HG03442 (cell line): ENCODE measurements at regions not wholly inside any gene's neighbourhood (a gene's known extent, or its start where the extent isn't known, plus 50 kb on each side); places are given as distances from the start of the nearest gene placed in this dataset.
A peak's percentile ranks its signal among the peaks of the same experiment; 100 is the strongest.

Source experiments
- ATAC-seq: cut with Tn5 transposase; IDR thresholded peaks from one replicate; pipeline ENCODE4 v1.9.1; 2021; ENCODE audit warnings: mild to moderate bottlenecking, moderate library complexity; ENCODE audit not compliant: unreplicated experiment

DNA sequence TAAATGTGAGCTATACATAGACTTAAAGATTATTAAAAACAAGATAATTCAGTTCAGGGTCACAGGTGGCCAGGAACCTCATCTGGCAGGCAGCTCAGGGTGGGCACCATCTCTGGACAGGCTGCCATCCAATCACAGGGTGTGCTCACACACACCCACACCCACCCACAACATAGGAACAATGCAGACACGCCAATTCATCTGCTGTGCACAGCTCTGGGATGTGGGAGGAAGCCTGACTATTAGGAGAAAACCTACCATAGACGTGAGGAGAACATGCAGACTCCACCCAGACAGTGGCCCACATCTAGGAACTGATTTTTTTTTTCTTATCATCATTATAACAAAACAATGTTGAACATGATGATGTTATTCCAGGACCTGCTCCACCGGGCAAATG lies 286.7 kb downstream of the PRL start:
- no peak for ATAC-seq

GRCh38 chr6:22015216-22015615 lies 281.6 kb downstream of the PRL start:
- no peak for ATAC-seq

DNA sequence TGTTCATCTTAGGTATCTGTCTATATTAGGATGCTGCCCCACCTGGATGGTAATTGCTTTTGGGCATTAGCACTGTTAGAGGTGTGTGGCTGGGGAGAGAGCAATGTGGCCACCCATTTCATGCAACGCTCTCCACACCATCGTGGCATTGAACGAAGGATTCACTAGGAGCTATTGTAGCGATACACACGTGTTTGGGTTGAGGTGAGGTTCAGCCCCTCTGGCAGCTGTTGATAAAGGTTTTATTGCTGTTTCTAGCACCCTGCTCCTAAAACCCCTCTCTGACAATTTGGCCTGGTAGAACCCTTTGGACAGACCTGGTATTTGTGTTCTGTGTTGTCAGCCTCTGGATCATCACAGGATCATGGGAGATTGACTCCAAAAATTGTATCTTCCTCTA lies 280.9 kb downstream of the PRL start:
- no peak for ATAC-seq

DNA sequence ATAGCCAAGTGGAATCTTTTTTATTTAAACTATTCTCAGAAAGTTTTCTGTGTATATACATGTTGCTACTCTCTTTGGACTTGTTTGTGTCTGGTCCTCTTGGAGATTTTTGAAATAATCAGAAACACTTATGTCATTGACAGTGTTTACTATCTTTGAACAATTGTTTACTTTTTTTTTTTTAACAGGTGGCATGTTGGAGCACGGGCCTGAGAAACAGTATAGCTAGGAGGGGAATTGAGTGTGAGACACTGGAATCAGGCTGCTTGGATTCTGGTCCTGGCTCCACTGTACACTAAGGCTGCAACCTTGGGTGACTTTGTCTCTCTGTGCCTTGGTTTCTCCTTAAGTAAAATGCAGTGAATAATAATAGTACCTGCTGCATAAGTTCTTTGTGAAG lies 279.6 kb downstream of the PRL start:
- no peak for ATAC-seq

- ATAC-seq: no peak
These were observed 279.1 kb downstream of the PRL start for GRCh38 chr6:22017766-22018165.

- ATAC-seq: no peak
These were observed 277.0 kb downstream of the PRL start for GRCh38 chr6:22019857-22020256.

DNA sequence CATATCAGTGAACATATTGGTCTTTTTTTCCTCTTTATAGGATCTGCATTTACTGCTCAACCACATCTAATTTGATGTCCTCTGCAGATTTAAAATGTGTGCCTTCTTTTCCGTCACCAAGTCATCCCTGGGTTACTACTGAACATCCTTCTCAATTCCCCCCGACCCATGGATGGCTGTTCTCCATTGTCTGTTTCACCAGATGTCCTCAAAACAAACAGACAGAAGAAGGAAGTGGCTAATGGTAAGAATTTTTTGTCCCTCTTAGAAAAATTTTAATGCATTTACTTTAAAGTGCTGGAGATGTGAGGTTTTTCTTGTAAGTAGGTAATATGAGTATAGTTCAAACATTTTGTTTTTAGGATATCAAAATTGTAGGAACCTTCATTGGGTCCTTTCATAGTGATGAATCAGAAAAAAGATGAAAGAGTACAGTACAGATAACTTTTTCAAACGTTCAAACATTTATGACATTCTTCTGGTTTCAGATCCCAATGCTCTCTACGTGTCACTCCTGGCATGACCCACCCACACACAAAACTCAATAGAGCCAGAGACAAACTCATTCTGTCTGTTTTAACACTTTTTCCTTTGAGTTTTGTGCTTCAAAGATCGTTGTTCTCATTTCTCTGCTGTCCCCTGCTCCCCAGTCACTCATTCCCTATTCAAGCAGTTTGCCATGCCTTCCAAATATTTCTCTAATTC lies 276.4 kb downstream of the PRL start:
- ATAC-seq: no peak

DNA sequence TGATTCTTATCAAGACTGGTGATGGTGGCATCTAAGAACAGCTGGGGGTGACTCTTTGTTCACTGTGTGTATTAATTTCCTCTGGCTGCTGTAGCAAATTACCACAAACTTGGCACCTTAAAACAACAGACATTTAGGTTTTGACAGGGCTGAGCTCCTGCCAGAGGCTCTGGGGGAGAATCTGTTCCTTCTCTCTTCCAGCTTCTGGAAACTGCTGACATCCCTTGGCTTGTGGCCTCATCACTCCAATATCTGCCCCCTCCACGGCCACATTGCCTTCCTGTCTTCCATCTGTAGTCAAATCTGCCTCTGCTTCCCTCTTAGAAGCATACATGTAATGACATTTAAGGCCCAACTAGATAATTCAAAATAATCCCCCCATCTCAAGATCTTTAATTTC lies 274.9 kb downstream of the PRL start:
- ATAC-seq: no peak

- ATAC-seq: no peak
These were observed 272.9 kb downstream of the PRL start for GRCh38 chr6:22023937-22024336.

DNA sequence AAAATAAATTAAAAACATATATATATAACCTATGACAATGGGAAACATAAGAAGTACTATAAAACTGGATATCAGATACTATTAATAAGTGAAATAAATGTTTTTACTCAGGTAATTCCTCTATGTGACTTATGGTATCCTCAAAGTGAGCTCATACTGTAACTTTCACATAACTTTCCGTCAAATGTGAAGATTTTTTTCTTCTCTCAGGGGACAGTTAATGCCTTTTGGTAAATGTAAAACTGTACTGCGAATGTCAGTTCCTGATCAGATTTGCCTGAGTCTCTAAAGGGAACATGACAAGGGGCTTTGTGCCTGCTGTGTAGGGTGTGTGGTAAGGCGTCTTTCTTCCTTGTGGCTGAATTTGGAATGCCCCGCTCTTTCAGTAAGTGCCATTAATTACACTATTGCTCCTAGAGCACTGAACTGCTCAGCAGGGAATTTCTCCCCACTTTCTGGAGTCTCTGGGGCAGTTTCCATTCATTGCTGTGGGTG lies 271.8 kb downstream of the PRL start:
- peak; percentile 35 for ATAC-seq

DNA sequence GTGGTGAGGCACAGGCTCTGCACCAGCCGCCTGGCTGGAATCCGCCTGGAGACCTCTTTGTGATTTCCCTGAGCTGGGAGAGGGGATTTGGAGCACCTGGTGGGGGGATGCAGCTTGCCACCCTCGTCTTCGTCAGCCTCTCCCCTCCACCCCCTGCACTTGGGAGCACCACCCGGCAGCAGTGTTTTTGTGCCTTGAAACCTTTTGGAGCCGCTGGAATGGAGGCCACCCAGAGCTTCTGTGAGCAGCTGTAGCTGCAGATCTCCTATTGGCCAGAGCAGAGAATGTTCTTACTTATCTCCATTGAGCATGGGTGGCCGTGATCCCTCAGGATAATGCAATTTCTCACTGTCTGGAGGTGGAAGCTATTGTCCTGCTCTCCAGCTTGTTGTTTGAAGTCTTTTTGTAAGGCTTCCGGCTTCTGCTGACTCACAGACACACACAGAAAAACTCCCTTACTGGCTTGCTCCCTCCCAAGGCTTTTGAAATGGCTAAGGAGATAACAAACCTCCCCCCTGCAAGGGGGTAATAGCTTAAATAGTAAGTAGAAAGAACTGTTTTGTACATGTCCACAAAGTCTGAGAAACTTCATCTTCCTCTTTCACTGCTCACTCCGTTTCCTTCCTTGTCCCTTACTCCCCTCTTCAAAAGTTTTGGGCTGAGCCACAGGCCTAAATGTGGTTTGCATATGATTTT lies 271.2 kb downstream of the PRL start:
- peak; percentile 58 for ATAC-seq

- no peak for ATAC-seq
These were observed 270.6 kb downstream of the PRL start for GRCh38 chr6:22026164-22026678.

GRCh38 chr6:22027040-22027725 lies 269.7 kb downstream of the PRL start:
- ATAC-seq: no peak

DNA sequence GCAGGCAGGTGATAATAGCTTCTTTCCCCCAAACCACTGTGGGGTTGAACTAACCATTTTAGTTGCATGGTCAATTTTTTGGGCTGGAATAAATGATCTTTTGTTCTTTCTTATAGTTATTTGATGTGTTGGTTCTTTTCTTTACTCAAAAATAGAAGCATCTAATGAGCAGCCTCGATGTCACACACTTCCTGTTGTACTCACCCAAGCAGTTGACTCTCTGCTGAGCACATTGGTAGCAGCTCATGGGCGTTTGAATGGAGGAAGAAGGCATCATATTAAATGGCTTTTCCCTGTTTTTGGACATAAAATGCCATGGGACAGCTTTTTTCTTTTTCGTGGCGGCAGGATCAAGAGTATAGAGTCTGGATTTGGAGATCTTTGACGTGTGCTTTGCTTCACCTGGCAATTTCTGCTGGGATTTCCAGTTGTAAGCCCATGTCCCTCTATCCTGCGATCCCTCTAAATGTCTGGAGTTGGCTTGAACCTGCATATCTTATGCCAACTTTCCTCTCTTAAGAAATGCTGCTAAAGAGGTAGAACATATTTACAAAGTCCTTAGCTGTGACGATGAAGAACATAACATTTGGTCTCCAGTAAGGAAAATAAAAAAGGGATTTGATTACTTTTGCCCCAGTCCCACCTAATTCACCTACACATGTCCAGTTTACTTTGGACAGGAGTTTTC lies 268.3 kb downstream of the PRL start:
- no peak for ATAC-seq

- no peak for ATAC-seq
These were observed 267.7 kb downstream of the PRL start for GRCh38 chr6:22029171-22029570.

DNA sequence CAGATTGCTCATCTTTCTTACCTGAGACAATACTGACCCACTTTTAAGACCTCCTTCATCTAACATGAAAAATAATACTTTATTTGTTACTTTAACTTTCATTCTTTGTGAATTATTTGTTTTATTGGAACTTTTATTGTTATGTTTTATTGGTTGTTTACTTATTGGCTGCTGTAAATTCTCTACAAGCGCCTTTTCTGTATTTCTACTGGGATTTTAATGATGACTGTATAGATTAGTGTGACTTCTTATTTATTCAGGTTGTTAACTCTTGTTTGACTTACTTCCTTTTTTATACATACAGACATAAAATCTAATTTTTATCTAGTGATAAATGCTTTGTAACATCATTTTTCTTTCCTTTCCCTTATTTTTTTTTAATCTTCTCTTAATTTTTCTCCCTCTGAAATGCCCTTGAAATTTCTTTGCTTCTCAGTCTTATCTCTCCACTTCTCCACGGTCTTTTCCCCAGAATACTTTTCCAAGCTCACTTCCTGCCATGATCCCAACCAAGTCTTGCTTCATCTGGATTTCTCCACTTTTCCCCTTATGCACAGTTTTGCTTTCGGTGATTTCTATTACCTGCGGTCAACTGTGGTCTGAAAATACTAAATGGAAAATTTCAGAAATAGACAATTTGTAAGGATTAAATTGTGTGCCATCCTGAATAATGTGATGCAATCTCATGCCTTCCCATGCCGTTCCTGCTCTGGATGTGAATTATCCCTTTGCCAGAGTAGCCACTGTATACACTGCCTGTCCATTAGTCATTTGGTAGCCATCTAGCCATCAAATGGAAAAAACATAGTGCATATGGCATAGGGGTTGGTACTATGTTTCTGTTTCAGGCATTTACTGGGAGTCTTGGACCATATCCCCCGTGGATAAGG lies 265.9 kb downstream of the PRL start:
- ATAC-seq: no peak

DNA sequence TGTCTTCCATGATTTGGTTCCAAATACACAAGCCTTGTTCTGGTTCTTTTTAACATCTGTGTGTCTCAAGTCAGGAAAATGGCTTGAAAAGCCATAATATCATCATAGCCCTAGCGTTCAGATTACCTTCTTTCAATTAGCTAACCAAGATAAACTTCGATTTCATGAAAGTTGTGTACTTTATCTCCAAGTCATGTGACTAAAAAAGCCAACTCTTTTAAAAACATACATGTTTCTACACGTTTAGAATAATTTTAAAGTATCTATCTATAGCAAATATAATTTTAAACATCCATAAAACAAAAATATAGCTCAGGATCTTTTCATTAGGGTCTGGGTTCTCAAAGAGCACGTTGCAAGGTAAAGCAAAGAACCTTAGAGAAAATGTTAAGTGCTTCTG lies 261.1 kb downstream of the PRL start:
- no peak for ATAC-seq

DNA sequence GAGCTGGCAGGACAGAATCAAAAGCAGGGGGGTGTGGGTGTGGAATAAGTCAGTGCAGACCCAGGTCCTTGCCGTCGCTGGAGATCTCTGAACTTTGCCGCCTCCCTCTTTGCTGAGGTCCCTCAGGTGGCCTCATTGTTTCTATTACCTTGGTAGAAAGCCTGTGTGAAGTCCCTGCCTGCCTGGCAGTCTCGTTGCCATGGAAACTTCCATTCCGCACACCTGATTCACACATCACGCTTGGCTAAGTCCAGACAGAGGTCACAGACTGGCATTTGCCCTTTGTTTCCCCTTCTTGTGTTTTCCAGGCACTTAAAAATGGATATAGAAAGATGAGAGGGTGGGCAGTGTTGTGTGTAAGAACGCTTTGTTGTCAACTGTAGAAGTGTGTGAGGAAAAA lies 260.6 kb downstream of the PRL start:
- ATAC-seq: peak; percentile 82

GRCh38 chr6:22036699-22037098 lies 260.1 kb downstream of the PRL start:
- ATAC-seq: no peak

DNA sequence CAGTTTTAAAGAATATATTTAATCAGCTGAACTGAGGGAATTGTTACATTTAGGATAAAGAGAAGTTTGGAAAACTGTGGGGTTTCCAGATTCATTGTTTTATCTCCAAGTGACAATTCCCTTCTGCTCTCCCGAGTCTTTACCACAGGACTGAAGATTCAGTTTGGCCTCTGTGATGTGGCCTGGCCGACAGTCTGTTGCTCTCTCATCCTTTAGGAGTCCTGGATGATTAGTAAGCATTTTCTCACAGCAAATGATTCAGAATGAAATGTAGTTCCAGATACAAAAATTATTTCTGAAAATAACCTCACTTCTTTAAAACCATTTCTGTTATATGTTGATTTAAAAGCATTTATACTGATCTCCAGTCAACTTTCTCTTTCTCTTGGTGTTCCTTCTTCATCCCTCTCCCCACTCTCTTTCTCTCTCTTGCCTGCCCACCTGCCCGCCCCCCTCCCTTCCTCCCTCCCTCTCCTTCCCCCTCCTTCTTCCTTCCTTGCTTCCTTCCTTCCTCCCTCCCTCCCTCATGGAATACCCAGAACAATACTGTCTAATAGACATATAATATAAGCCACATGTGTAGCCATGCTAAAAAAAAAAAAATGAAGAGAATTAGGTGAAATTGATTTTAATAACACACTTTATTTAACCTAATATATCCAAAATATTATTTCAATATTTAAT lies 254.9 kb downstream of the PRL start:
- no peak for ATAC-seq
